Kidney (tissue), 13 donors: ENCODE measurements at regions not wholly inside any gene's neighbourhood (a gene's known extent, or its start where the extent isn't known, plus 50 kb on each side); places are given as distances from the start of the nearest gene placed in this dataset.
A peak's percentile ranks its signal among the peaks of the same experiment; 100 is the strongest.

Source experiments
- DNase-seq, 5 donors: peaks; one replicate each; pipeline ENCODE4 v3.0.0-alpha.2; 2013 to 2020
- FAIRE-seq: peaks from 2 replicates; lab custom pipeline; 2012; peaks lifted over from hg19 to GRCh38; lab: Jason Lieb, UNC
- H3K27ac ChIP-seq, 2 donors: one replicate each; pipeline ENCODE4 v1.7.0; 2013; ENCODE audit warnings: low read depth in 2 of 2, low read length in 2 of 2, inconsistent platforms in 1 of 2
- H3K27me3 ChIP-seq: one replicate; pipeline ENCODE4 v1.7.1; 2013; ENCODE audit warnings: low read length, inconsistent platforms; ENCODE audit not compliant: control insufficient read depth, insufficient read depth
- H3K36me3 ChIP-seq, 3 donors: one replicate each; pipeline versions ENCODE4 v1.7.0 to v1.7.1; 2013; ENCODE audit warnings: low read length in 3 of 3, control low read depth in 1 of 3, inconsistent platforms in 1 of 3; ENCODE audit not compliant: insufficient read depth in 3 of 3, control insufficient read depth in 2 of 3
- H3K4me1 ChIP-seq, 3 donors: one replicate each; pipeline versions ENCODE4 v1.7.0 to v1.7.1; 2013; ENCODE audit warnings: low read length in 3 of 3, inconsistent platforms in 1 of 3, low read depth in 1 of 3; ENCODE audit not compliant: control insufficient read depth in 2 of 3, insufficient read depth in 2 of 3
- H3K4me3 ChIP-seq, 3 donors: one replicate each; pipeline versions ENCODE4 v1.7.0 to v1.8.1; 2013; ENCODE audit warnings: low read length in 3 of 3, control low read depth in 1 of 3, inconsistent platforms in 1 of 3
- H3K9ac ChIP-seq, 3 donors: one replicate each; pipeline versions ENCODE4 v1.7.0 to v1.7.1; 2013; ENCODE audit warnings: low read length in 3 of 3, control low read depth in 1 of 3, inconsistent platforms in 1 of 3
- H3K9me3 ChIP-seq, 3 donors: one replicate each; pipeline versions ENCODE4 v1.7.0 to v1.7.1; 2013; ENCODE audit warnings: low read length in 3 of 3, control low read depth in 1 of 3, inconsistent platforms in 1 of 3; ENCODE audit not compliant: control insufficient read depth in 2 of 3, insufficient read depth in 1 of 3
- CTCF ChIP-seq: IDR thresholded peaks from 3 replicates; pipeline ENCODE4 v1.5.1; 2012; ENCODE audit warnings: mild to moderate bottlenecking, moderate library complexity, borderline replicate concordance; ENCODE audit not compliant: insufficient read depth; ENCODE audit errors: extremely low read depth
- intact Hi-C: fragments of 100-400 bp; cut with DNase I; formaldehyde crosslinking; loops from one replicate; pipeline ENCODE4 v1.11.1; 2022
- donor health status: control.
- donor health status: control.
- donor health status: control.
- donor health status: control.
- donor health status: control.
- donor health status: DM: yes; HTN: yes; CAD: no.
- donor health status: Normal renal cell carcinoma (clear cell type).

- H3K9ac ChIP-seq: no peak overlapping the region
- FAIRE-seq: no peak
- H3K36me3 ChIP-seq: no peaks in the 10 kb centered on the region
- H3K4me1 ChIP-seq: no peaks in the 10 kb centered on the region
- H3K27ac ChIP-seq: no peak overlapping the region
- no peak overlapping the region for H3K4me3 ChIP-seq
- intact Hi-C loops: no loop called here
- no peak for DNase-seq
- H3K9me3 ChIP-seq: no peaks in the 10 kb centered on the region
- H3K27me3 ChIP-seq: no peaks in the 10 kb centered on the region
- TF ChIP-seq CTCF: no peak
These were observed 418.8 kb upstream of the NR2F2 start for GRCh38 chr15:95911570-95912279.

GRCh38 chr15:95912280-95912625 lies 418.2 kb upstream of the NR2F2 start:
- DNase-seq: peak in 3 of 5 donors; percentile 38 to 80 (median 68)
- TF ChIP-seq CTCF: no peak
- no peaks in the 10 kb centered on the region for H3K36me3 ChIP-seq
- no peaks in the 10 kb centered on the region for H3K9me3 ChIP-seq
- no peaks in the 10 kb centered on the region for H3K27me3 ChIP-seq
- H3K27ac ChIP-seq: no peak overlapping the region
- H3K9ac ChIP-seq: no peak overlapping the region
- no peaks in the 10 kb centered on the region for H3K4me1 ChIP-seq
- intact Hi-C loops: no loop called here
- no peak for FAIRE-seq
- H3K4me3 ChIP-seq: no peak overlapping the region

GRCh38 chr15:95912728-95913127 lies 417.8 kb upstream of the NR2F2 start:
- no peaks in the 10 kb centered on the region for H3K36me3 ChIP-seq
- H3K4me3 ChIP-seq: no peak overlapping the region
- no peaks in the 10 kb centered on the region for H3K4me1 ChIP-seq
- no peak for FAIRE-seq
- intact Hi-C loops: no loop called here
- TF ChIP-seq CTCF: no peak
- no peak for DNase-seq
- no peaks in the 10 kb centered on the region for H3K27me3 ChIP-seq
- H3K27ac ChIP-seq: no peak overlapping the region
- H3K9ac ChIP-seq: no peak overlapping the region
- H3K9me3 ChIP-seq: no peaks in the 10 kb centered on the region

- Histone ChIP-seq H3K9ac (no peak overlapping the region), H3K4me3 (no peak overlapping the region), H3K9me3 (no peaks in the 10 kb centered on the region), H3K27me3 (no peaks in the 10 kb centered on the region), H3K36me3 (no peaks in the 10 kb centered on the region), H3K4me1 (no peaks in the 10 kb centered on the region), H3K27ac (no peak overlapping the region)
- intact Hi-C loops: no loop called here
- DNase-seq (no peak), FAIRE-seq (no peak)
- no peak for TF ChIP-seq CTCF
These were observed 413.9 kb upstream of the NR2F2 start for GRCh38 chr15:95916568-95916967.
